IMR-90 (cell line): ENCODE measurements at regions not wholly inside any gene's neighbourhood (a gene's known extent, or its start where the extent isn't known, plus 50 kb on each side); places are given as distances from the start of the nearest gene placed in this dataset.

Experiments used
- ATAC-seq: fragments of 200-7000 bp; cut with Tn5 transposase; 2 replicates; pipeline ENCODE4 v1.9.1; 2020; ENCODE audit warnings: low read depth, mild to moderate bottlenecking, moderate library complexity
- BruUV-seq: library from RNA; stranded (reverse); fragments of 400-500 nt; replicated peaks from 2 replicates; lab custom pipeline; 2021; lab: Mats Ljungman, UMichigan
- CTCF ChIA-PET: fragments of 300-600 bp; formaldehyde crosslinking; extraction: SDS; loops from one replicate; lab custom pipeline; 2021; ENCODE audit warnings: antibody characterized with exemption; lab: Yijun Ruan, JAX
- POLR2A ChIA-PET: fragments of 300-600 bp; sonication (Branson Sonifier 250); formaldehyde crosslinking; loops from one replicate; lab custom pipeline; 2022; ENCODE audit warnings: antibody characterized with exemption; ENCODE audit not compliant: unreplicated experiment; lab: Charles Lee
- DNase-seq: peaks from one replicate; pipeline ENCODE4 v3.0.0; 2013
- H2AFZ ChIP-seq: replicated peaks from 2 replicates; pipeline ENCODE3; 2013; ENCODE audit warnings: low read length, mild to moderate bottlenecking; ENCODE audit not compliant: poor library complexity
- H2AK5ac ChIP-seq: 2 replicates; pipeline ENCODE4 v1.6.1; 2013; ENCODE audit warnings: low read depth, low read length, inconsistent platforms
- H2AK9ac ChIP-seq: replicated peaks from 2 replicates; pipeline ENCODE3; 2013; ENCODE audit warnings: mild to moderate bottlenecking, low read depth, low read length, moderate library complexity; ENCODE audit not compliant: poor library complexity
- H2BK120ac ChIP-seq: 2 replicates; pipeline ENCODE4 v1.6.1; 2013; ENCODE audit warnings: low read depth, low read length, inconsistent platforms
- H2BK15ac ChIP-seq: 3 replicates; pipeline ENCODE4 v1.6.1; 2013; ENCODE audit warnings: low read depth, low read length, inconsistent platforms
- H2BK20ac ChIP-seq: 2 replicates; pipeline ENCODE4 v1.6.1; 2013; ENCODE audit warnings: low read depth, mild to moderate bottlenecking, inconsistent platforms, low read length, moderate library complexity
- H2BK5ac ChIP-seq: 2 replicates; pipeline ENCODE4 v1.6.1; 2013; ENCODE audit warnings: mild to moderate bottlenecking, low read depth, low read length, inconsistent platforms; ENCODE audit not compliant: poor library complexity, severe bottlenecking
- H3K14ac ChIP-seq: replicated peaks from 2 replicates; pipeline ENCODE4 v1.6.1; 2013; ENCODE audit warnings: low read depth, low read length, inconsistent platforms
- H3K18ac ChIP-seq: 2 replicates; pipeline ENCODE4 v1.6.1; 2013; ENCODE audit warnings: low read depth, low read length, control low read depth
- H3K23ac ChIP-seq: 2 replicates; pipeline ENCODE4 v1.6.1; 2013; ENCODE audit warnings: low read depth, low read length, inconsistent platforms
- H3K27ac ChIP-seq: 2 replicates; pipeline ENCODE4 v1.5.1; 2013; ENCODE audit warnings: mild to moderate bottlenecking, control low read depth, low read length; ENCODE audit not compliant: insufficient read depth
- H3K27me3 ChIP-seq: 2 replicates; pipeline ENCODE4 v1.6.1; 2013; ENCODE audit warnings: low read length; ENCODE audit not compliant: control insufficient read depth, insufficient read depth
- H3K36me3 ChIP-seq: 2 replicates; pipeline ENCODE4 v1.6.1; 2013; ENCODE audit warnings: low read length, mixed read lengths; ENCODE audit not compliant: control insufficient read depth, insufficient read depth
- H3K4ac ChIP-seq: 2 replicates; pipeline ENCODE4 v1.6.1; 2013; ENCODE audit warnings: low read depth, low read length, inconsistent platforms
- H3K4me1 ChIP-seq: 2 replicates; pipeline ENCODE4 v1.6.1; 2013; ENCODE audit warnings: low read length, mixed read lengths; ENCODE audit not compliant: control insufficient read depth, insufficient read depth
- H3K4me2 ChIP-seq: 2 replicates; pipeline ENCODE4 v1.6.1; 2013; ENCODE audit warnings: low read depth, mild to moderate bottlenecking, control low read depth, low read length, moderate library complexity
- H3K4me3 ChIP-seq: 2 replicates; pipeline ENCODE4 v1.5.1; 2013; ENCODE audit warnings: low read depth, mild to moderate bottlenecking, control low read depth, low read length, moderate library complexity; ENCODE audit not compliant: insufficient read depth
- H3K56ac ChIP-seq: 2 replicates; pipeline ENCODE4 v1.6.1; 2013; ENCODE audit warnings: low read length, inconsistent platforms; ENCODE audit not compliant: insufficient read depth; ENCODE audit errors: extremely low read depth
- H3K79me1 ChIP-seq, 2 experiments: 2 replicates each; pipeline ENCODE4 v1.6.1; 2013; ENCODE audit warnings: low read length in 2 of 2, inconsistent platforms in 1 of 2, low read depth in 1 of 2
- H3K9ac ChIP-seq: 2 replicates; pipeline ENCODE4 v1.6.1; 2013; ENCODE audit warnings: low read depth, low read length, control low read depth
- H3K9me1 ChIP-seq: 2 replicates; pipeline ENCODE4 v1.6.1; 2013; ENCODE audit warnings: low read length, inconsistent platforms; ENCODE audit not compliant: insufficient read depth
- H3K9me3 ChIP-seq: 2 replicates; pipeline ENCODE4 v1.6.1; 2013; ENCODE audit warnings: low read length; ENCODE audit not compliant: control insufficient read depth, insufficient read depth
- H4K20me1 ChIP-seq: 2 replicates; pipeline ENCODE4 v1.6.1; 2013; ENCODE audit warnings: low read length, inconsistent platforms; ENCODE audit not compliant: insufficient read depth
- H4K5ac ChIP-seq: 2 replicates; pipeline ENCODE4 v1.6.1; 2013; ENCODE audit warnings: mild to moderate bottlenecking, low read depth, low read length, control low read depth
- H4K8ac ChIP-seq, 2 experiments: 2 replicates each; pipeline ENCODE4 v1.6.1; 2013; ENCODE audit warnings: low read depth in 2 of 2, low read length in 2 of 2, control low read depth in 1 of 2, inconsistent platforms in 1 of 2
- H4K91ac ChIP-seq: 2 replicates; pipeline ENCODE4 v1.6.1; 2013; ENCODE audit warnings: low read depth, low read length, inconsistent platforms; ENCODE audit not compliant: insufficient read depth
- POLR2A ChIP-seq: IDR thresholded peaks from 2 replicates; pipeline ENCODE4 v1.6.1; 2012; ENCODE audit warnings: mild to moderate bottlenecking, low read depth, low read length
- WGBS, 2 experiments: methylation state at CpG; one replicate each; pipeline versions ENCODE4 v1.1.5 to v1.1.7; 2013; ENCODE audit warnings: missing lambda C conversion rate in 2 of 2; ENCODE audit not compliant: insufficient read length in 1 of 2; ENCODE audit errors: extremely low coverage in 2 of 2; 5-methylcytosine and 5-hydroxymethylcytosine counted together
- dilution Hi-C: fragments of 300-500 bp; cut with HindIII; formaldehyde crosslinking; loops from one replicate; pipeline ENCODE4 v1.14.3; 2018; ENCODE audit warnings: low sequenced_read_pairs; ENCODE audit not compliant: unreplicated experiment
- in situ Hi-C: fragments of 300-500 bp; cut with MboI; formaldehyde crosslinking; loops from 3 replicates; pipeline ENCODE4 v1.14.3; 2019; ENCODE audit warnings: low sequenced_read_pairs, inconsistent platforms, mixed read lengths
- intact Hi-C: fragments of 100-400 bp; cut with micrococcal nuclease; formaldehyde crosslinking; loops from 2 replicates; pipeline ENCODE4 v1.10.0; 2022
- TF ChIP-seq, protein P1 (sequence below): conservative IDR thresholded peaks from 2 replicates; pipeline ENCODE4 v1.5.1; 2012; ENCODE audit warnings: mild to moderate bottlenecking, low read depth, low read length, improper control_type of control experiment

DNA sequence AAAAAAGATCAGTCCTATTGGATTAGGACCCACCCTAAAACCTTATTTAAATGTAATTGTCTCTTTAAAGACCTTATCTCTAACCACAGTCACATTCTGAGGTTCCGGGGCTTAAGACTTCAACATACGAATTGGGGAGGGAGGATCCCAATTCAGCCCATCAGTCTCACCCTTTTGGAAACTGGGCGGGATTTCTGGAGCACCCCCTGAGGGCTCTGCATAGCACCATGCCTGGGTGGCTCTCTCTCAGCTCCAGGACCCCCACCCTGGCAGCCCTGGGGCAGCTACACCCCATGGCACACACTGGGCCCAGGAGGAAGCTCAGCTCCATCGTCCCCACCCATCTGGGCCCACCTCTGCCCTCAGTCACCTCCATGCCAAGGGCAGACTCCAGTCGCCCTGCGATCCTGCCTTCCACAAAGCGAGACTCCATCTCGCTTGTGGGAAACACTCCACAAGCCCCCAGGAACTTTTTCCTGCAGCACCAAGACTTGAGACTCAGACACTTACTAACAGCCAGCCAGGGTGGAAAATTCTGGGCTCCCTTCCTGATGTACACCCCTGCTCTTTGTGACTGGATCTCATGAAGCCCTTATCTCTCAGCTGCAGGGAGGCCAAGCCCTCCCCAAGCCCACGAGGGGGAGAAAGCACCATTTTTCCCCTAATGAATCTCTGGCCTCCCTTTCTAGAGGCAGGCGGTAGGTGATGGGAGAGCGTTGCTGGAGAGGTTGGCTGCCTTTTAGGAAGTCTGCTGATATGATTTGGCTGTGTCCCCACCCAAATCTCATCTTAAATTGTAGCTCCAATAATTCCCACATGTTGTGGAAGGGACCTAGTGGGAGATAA, 90.8 kb upstream of the KDM7A start (continued):
- no peak for TF ChIP-seq POLR2A

DNA sequence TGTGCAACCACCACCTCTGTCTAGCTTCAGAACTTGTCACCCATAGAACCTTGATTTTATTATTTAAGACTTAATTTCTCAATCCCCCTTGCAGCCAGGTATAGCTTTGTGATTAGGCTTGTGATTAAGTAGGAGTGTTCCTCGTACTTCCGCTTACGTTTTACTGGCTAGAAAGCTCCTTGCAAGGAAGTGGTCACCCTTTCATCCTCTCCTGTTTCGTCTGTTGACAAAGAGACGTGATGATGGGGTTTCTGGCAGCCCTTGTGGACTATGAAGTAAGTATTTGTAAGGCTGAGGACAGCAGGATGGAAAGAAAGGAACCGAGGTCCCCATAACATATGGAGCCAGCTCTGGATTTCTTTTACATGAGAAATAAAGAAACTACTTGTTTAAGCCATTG, 86.5 kb upstream of the KDM7A start:
- Histone ChIP-seq H4K91ac (no peak overlapping the region), H4K20me1 (no peaks in the 10 kb centered on the region), H3K4me3 (no peak overlapping the region), H2AFZ (no peak overlapping the region), H2BK5ac (no peak overlapping the region), H3K9me1 (no peaks in the 10 kb centered on the region), H3K9me3 (no peaks in the 10 kb centered on the region), H3K18ac (no peak overlapping the region), H4K8ac (no peak overlapping the region), H2BK120ac (no peak overlapping the region), H2AK5ac (no peak overlapping the region), H3K4me1 (no peaks in the 10 kb centered on the region), H2BK15ac (no peak overlapping the region), H2AK9ac (no peak overlapping the region), H3K36me3 (no peaks in the 10 kb centered on the region), H3K4me2 (no peak overlapping the region), H4K5ac (no peak overlapping the region), H3K4ac (no peak overlapping the region), H3K27me3 (peaks cover 43% of the 10 kb centered on the region), H3K27ac (no peak overlapping the region), H3K14ac (no peak overlapping the region), H3K56ac (no peak overlapping the region), H3K23ac (no peak overlapping the region), H3K79me1 (no peaks in the 10 kb centered on the region), H3K9ac (no peak overlapping the region), H2BK20ac (no peak overlapping the region)
- POLR2A ChIA-PET, result no interaction called here
- in situ Hi-C loops, result no loop called here
- dilution Hi-C loops, result no loop called here
- DNase-seq (no peak), ATAC-seq (no peak)
- TF ChIP-seq, protein P1, sequence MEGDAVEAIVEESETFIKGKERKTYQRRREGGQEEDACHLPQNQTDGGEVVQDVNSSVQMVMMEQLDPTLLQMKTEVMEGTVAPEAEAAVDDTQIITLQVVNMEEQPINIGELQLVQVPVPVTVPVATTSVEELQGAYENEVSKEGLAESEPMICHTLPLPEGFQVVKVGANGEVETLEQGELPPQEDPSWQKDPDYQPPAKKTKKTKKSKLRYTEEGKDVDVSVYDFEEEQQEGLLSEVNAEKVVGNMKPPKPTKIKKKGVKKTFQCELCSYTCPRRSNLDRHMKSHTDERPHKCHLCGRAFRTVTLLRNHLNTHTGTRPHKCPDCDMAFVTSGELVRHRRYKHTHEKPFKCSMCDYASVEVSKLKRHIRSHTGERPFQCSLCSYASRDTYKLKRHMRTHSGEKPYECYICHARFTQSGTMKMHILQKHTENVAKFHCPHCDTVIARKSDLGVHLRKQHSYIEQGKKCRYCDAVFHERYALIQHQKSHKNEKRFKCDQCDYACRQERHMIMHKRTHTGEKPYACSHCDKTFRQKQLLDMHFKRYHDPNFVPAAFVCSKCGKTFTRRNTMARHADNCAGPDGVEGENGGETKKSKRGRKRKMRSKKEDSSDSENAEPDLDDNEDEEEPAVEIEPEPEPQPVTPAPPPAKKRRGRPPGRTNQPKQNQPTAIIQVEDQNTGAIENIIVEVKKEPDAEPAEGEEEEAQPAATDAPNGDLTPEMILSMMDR, result no peak
- CTCF ChIA-PET, result interaction anchor here (0.6 kb wide), 1 partner anchor 122 kb away, joined by 3 read pairs; no protein-coding TSS in a partner anchor
- no TSS peak for BruUV-seq
- WGBS, 2 experiments, result 7% methylated on average over 2 of the region's 6 CpGs; no CpG with 5 or more reads in 1 of the 2 experiments
- intact Hi-C loops, result no loop called here
